Tibial nerve (tissue), 3 donors: ENCODE measurements at regions not wholly inside any gene's neighbourhood (a gene's known extent, or its start where the extent isn't known, plus 50 kb on each side); places are given as distances from the start of the nearest gene placed in this dataset.

Source experiments
- CTCF ChIP-seq, 5 experiments: fragments of 200-600 bp in 3 of 5; fragments of 450-650 bp in 2 of 5; sonication (generic) in 3 of 5; IDR thresholded peaks; one replicate each; pipeline ENCODE4 v1.5.1; 2016 to 2019; ENCODE audit warnings: antibody characterized with exemption in 5 of 5, mild to moderate bottlenecking in 3 of 5, moderate library complexity in 2 of 5
- POLR2A ChIP-seq, 2 donors: fragments of 450-650 bp; IDR thresholded peaks; one replicate each; pipeline ENCODE4 v1.6.1; 2017; ENCODE audit warnings: antibody characterized with exemption in 2 of 2, mild to moderate bottlenecking in 2 of 2, moderate library complexity in 2 of 2

- TF ChIP-seq CTCF (IDR thresholded peaks at IDR 0.05) (no peak), POLR2A (IDR thresholded peaks at IDR 0.05) (no peak)
Measured at GRCh38 chr5:158376679-158377078, 517.7 kb upstream of the CLINT1 start.
